HL-60 (cell line): ENCODE measurements at regions not wholly inside any gene's neighbourhood (a gene's known extent, or its start where the extent isn't known, plus 50 kb on each side); places are given as distances from the start of the nearest gene placed in this dataset.

Experiments used
- CTCF ChIP-seq: IDR thresholded peaks from one replicate; pipeline ENCODE4 v1.5.1; 2011; ENCODE audit warnings: low read length, control low read depth, inconsistent platforms; ENCODE audit not compliant: insufficient read depth
- POLR2AphosphoS5 ChIP-seq: IDR thresholded peaks from 2 replicates; pipeline ENCODE4 v1.6.1; 2012; ENCODE audit warnings: low read depth
- REST ChIP-seq: IDR thresholded peaks from 2 replicates; pipeline ENCODE4 v1.6.1; 2012; ENCODE audit warnings: low read depth; ENCODE audit not compliant: insufficient replicate concordance

- TF ChIP-seq CTCF = no peak
- no peak for TF ChIP-seq REST
- no peak for TF ChIP-seq POLR2AphosphoS5
These were observed 167.9 kb upstream of the ZMIZ1 start for GRCh38 chr10:78900715-78901430.
